ENCODE measurements at regions not wholly inside any gene's neighbourhood (a gene's known extent, or its start where the extent isn't known, plus 50 kb on each side); places are given as distances from the start of the nearest gene placed in this dataset.

DNA sequence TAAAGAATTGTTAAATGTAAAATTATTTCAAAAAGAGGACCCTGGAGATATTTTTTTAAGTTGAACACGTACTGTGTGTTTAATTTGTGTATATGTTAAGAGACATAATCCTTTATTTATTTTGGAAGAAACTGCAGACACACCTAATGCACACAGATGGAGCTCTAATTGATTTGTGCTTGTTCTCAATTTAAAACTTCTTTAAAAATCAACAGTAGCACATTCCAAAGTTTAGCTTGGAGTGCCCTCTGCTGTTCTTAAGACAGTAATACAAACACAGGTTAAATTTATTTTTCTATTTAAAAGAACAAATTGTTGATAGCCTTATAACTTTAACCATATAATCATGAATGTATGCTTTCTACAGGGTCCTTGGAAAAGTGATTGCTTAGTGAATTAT lies 277.6 kb upstream of the ADAMTS16 start:
- peak; percentile 41 for DNase-seq

DNA sequence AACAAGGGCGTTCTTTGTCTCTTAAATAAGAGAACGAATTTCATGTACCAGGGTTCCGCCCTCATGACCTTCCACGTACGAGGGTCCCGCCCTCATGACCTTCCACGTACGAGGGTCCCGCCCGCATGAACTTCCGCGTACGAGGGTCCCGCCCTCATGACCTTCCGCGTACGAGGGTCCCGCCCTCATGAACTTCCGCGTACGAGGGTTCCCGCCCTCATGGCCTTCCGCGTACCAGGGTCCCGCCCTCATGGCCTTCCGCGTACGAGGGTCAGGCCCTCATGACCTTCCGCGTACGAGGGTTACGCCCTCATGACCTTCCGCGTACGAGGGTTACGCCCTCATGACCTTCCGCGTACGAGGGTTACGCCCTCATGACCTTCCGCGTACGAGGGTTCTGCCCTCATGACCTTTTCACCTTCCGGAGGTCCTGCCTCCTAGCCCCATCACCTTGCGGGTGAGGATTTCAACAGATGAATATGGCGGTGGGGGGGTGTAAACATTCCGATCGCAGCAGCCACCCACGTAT lies 273.9 kb upstream of the ADAMTS16 start:
- DNase-seq = no peak

DNA sequence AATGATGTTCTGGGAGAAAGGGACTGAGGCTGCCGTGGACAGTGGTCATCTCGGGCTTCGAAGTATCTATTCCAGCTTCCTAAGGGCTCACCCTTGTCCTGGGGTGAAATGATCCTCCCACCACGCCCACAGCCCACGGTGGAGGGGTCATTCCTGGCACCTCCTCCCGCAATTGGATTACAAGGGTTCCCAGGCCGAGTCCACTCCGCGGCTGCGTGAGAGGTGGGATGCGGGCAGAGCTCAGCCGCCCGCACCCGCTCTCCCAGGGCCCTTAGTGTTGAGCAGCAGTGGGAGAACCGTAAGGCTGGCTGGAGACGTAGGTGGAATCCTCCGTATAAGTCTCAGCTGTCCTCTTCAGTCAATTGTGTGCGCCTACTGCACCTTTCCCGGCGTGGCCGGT lies 273.3 kb upstream of the ADAMTS16 start:
- no peak for DNase-seq

DNA sequence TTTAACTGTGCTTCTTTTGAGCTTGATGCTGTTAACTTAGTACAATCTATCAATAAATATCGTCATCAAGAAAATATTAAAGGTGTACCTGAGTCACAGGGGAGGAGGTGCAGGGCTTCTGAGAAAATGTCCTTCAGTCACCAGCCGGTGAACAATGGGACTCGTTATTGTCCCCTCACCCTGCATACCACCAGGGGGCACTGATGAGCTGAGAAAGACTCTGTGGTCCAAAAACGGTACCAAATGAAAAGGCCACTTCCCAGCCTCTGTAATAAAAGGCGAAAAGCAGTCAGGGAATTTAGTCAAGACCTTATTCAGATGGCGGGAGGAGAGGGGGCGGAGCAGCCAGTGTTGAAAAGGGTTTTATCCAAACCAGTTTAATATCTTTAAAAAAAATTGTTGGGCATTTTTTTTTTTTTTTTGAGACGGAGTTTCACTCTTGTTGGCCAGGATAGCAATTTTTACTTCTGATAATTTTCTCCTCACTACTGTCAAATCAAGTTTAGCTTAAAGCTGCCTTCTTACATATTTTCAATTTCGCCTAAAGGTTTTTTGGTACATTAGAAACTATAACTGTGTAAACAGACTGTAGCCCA lies 271.9 kb upstream of the ADAMTS16 start:
- peak; percentile 25 for DNase-seq

DNA sequence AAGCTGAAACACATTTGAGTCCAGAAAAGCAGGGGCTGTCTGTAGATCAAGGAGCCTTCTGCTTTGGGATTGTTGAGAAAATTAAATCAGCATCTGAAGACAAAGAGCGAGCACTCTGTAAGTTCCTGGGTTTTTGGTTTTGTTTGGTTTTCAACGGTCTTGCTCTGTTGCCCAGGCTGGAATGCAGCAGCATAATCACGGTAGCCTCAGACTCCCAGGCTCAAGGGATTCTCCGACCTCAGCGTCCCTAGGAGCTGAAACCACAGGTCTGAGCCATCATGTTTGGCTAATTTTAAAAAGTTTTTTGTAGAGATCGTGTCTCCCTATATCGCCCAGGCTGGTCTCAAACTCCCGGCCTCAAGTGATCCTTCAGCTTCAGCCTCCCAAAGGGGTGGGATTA lies 266.5 kb upstream of the ADAMTS16 start:
- DNase-seq = no peak

DNA sequence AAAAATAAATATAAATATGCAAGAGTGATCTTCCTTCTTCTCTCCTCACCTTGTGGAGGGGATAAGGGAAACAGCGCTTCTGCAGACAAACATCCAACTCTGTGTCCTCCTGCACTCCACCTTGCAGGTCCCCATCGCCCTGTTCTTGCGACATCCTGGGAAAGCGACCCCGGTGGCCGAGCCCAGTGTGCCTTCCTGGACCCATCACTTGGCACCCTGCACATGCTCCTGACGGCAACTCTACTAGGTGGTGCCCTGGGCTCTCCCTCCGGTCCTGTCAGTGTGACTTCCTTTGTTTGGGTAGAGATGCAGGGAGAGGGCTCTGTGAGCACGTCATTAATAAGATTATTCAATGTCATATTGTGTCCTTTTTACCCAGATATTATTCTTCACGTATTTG lies 266.0 kb upstream of the ADAMTS16 start:
- no peak for DNase-seq

DNA sequence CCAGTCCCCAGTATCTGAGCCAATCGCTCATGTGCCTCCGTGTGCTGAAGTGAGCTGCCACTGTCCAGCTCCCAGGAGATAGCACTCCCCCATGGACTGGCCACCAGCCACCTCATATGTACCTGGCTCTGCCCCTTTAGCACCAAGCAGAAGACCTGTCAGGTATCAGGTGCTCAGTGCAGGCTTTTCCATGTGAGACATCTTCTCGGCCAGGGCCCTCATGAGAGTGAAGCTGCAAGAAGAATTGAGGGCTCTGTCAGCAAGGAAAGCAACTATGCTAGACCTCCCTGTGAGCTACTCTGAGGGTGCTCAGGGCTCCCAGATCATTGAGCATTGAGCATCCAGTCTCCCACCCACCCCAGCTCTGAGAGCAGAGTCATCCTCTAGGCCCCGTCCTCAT lies 264.2 kb upstream of the ADAMTS16 start:
- DNase-seq = no peak

DNA sequence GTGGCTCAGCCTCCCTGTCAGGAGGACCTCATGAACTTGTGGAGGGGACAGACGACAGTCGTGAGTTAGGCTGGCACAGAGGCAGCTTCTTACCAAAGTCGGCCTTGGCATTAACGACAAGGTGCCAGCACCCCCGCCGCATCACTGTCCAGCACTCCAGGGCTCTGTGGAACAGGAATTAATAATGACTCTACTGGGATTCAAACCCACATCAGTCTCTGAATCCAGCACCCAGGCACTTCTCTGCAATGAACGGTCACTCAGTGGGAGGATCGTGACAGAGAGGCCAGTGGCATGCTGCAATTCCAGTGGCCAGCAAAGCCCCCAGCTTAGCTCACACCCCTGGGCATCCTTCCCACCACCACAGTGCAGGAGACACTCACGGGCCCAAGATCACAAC lies 263.3 kb upstream of the ADAMTS16 start:
- no peak for DNase-seq

DNA sequence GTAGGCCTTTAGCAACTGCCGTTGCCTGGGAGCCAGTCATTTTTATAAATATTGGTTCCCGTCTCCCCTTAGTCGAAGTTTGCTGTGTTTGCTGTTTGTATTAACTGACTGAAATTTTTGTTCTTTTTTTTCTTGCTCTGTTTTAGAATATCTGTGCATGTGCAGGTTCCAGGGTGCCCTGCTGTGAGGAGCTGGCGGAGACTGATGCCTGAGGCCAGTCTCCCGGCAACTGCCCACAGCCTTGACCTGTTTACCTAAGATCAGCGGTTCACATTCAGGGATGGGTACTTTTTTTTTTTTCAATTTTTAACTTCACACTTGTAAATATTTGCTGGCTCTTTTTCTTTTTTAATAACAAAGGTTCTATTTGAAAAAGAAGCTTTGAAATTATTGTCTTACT lies 262.6 kb upstream of the ADAMTS16 start:
- DNase-seq = no peak

DNA sequence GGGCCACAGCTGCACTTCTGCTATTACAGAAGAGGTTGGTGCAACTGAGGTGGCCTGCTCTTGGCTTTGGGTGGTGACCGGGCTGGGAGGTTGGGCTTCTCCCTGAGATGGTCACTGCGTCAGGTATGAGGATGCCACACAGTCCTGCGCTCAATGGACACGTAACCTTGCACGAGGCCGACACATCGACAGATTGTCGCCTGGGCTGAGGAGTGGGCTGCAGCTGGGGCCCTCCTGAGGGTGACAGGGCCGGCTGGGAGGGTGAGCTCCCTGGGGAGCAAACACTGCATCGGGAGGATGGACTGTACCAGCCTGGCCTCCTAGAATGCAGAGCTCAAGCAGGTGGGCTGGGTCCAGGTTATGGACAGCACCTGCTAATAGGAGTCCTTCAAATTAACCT lies 261.1 kb upstream of the ADAMTS16 start:
- DNase-seq = no peak

DNA sequence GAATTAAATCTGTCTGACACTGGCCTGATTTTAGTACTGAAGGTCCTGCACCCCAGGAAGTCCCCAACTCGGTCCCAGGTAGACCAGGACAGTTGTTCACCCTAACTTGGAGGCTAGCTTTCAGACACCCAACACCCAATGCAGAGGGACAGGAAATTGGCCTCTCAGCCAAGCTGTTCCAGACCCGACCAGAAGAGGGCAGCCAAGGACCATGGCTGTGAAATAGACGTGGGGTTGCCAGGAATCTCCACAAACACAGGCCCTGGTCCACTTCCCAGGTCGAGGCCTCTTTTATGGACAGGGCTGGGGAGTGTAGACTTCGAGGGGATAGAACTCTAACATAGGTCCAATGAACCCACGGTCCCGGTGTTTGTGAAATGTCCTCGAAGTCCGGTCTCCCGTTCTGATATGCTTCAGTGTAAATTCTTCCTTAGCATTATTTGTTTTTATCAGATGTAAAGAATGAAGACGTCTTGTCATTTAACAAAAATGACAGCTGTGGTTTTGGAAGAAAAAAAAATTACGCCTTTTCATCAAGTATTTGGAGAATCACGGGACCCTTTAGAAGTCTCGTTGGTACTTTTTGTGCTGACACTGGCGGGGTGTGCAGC lies 260.3 kb upstream of the ADAMTS16 start:
- DNase-seq = peak; percentile 60

DNA sequence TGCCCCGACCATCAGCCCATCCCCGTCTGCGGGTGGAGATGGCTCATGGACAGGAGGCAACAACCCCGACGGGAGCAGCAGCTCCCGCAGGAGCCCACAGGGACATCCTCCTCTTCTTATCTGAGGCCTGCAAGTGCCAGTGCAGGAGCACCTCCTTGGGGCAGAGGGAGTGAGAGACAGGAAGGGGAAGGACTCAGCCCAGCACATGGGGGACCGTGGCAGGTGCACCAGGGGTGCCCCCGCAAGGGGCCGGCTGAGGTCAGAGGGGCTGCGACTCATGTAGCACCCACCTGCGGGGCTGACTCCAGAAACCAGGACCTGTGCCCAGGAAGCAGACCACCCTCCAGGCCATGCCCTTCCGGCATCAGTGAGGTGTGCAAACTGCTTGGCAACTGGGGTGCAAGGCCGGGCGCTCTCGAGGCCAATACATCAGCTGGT lies 259.8 kb upstream of the ADAMTS16 start:
- no peak for DNase-seq

DNA sequence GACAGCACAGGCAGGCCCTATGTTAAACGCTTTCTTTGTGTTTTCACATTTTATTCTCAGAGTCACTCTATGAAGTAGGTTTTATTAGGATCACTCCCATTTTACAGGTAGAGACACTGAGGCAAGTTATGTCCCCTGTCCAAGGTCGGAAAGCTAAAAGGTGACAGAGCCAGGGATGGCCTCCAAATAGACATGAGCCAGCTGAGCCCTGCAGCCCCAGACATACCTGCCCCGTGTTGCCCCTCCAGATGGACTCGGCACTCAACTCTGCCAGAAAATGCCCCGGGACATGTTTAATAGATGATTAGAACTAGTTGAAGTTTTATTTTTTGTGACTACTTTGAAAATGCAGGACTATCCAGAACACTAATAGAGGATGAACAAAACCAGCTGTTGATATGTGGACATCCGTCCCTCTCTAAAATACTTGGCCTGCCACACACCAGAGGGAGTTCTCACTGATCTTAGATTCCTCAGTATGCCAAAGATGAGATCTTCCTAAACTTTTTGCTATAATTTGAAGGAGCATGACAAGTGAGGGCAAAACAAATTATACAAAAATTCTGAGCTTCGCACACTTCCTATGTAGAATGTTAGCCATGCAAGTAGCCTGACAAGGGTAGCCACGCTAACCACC lies 258.6 kb upstream of the ADAMTS16 start:
- DNase-seq = no peak

DNA sequence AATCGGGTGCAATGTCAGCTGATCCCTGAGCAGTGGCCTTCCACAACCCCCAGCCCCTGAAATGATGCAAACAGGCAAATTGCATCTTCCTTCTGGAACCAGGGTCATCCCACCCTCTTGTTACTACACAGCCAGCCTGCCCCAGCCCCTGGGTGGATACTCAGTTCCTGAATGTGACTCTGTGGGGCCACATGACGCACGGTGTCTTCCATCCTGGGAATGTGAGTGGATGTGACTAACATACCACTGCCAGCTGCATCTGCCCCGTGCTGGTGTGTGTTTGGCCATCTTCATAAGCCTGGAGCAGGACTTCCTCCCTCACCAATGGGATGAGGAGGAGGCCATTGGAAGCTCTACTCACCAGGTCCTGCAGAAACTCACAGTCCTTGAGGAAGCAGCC lies 257.9 kb upstream of the ADAMTS16 start:
- no peak for DNase-seq

DNA sequence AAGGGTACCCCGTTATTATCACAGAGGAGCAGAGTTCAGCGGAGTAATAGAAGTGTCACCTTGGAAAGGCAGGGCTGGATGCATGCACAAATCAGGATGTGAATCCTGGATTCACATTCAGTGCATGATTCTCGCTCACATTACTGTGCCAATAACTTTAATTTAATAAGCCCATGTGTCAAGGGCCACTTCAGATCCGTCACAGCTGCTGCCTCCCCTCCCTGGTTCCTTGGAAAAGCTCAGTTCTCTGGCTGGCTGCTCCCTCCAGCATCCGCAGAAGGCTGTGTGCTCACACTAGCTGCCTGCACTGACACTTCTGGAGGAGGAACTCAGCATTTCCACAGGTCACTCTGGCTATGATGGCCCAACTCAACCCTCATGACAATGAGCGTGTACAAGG lies 256.8 kb upstream of the ADAMTS16 start:
- DNase-seq = no peak

DNA sequence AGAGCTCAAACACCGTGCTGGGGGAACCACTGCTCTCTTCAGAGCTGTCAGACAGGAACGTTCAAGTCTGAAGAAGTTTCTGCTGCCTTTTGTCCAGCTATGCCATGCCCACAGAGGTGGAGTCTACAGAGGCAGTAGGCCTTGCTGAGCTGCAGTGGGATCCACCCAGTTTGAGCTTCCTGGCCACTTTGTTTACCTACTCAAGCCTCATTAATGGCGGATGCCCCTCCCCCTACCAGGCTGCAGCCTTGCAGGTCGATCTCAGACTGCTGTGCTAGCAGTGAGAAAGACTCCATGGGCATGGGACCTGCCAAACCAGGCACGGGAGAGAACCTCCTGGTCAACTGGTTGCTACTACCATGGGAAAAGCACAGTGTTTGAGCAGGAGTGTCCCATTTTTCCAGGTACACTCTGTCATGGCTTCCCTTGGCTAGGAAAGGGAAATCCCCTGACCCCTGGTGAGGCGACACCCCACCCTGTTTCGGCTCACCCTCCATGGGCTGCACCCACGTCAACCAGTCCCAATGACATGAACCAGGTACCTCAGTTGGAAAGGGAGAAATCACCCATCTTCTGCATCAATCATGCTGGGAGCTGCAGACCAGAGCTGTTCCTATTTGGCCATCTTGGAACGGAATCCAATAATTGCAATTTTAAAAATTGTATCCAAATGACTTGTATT lies 246.9 kb upstream of the ADAMTS16 start:
- DNase-seq = no peak

DNA sequence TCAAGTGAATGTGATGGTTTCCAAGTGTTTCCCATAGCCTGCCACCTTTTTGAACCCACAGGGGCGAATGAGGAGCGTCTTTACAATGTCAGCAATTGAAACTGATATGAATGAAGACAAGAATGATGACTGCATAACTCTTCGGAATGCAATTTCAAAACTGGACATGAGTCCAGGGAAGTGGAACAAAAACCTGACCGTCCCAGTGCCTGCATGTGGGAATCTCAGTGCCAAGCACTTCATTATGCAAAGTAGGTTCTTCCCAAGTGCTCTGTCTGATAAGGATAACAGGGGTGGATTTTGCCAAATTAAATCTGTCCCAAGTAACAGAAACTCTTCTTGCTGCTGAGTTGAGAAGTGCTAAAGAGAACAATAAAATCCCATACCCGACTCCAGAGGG lies 243.8 kb upstream of the ADAMTS16 start:
- DNase-seq = no peak

DNA sequence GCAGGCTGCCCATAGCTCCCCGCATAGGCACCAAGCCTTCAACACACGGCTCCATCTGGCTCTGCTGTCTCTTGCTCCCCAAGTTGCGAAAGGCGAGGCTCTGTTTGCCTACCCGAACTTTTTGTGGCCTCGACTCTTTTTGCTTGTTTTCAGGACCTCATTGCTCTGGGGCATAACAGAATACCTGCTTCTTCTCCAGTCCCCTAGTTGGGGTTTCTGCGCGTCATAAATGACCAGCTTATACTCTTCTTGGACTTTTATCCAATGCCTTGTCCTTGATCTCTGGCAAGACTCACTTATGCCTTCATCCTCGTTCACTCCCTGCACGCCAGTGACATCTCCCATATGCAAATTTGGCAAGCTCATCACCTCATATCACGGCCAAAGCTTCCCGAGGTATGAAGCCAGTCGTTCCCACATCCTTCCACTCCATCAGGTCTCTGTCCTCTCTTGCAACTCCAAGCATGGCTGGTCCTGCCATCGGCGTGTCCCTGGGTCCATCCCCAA lies 238.8 kb upstream of the ADAMTS16 start:
- no peak for DNase-seq

DNA sequence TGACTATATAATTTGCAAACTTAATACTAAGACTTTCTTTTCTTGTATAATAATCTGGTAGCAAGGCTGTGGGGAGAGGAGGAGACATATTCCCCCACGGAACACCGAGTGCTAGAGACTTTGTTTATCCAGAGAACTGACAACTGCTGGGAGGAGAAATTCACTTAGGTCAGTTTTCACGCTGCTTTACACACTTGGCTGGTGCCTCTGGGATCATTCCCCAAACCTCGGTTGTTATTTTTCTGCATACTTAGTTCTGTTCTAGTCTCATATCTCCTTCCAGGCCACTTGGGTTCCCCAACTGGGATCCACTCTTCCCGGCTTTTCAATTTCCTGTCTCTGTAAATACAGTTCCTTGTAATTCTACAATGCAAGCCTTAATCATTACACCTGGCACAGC lies 238.2 kb upstream of the ADAMTS16 start:
- no peak for DNase-seq

DNA sequence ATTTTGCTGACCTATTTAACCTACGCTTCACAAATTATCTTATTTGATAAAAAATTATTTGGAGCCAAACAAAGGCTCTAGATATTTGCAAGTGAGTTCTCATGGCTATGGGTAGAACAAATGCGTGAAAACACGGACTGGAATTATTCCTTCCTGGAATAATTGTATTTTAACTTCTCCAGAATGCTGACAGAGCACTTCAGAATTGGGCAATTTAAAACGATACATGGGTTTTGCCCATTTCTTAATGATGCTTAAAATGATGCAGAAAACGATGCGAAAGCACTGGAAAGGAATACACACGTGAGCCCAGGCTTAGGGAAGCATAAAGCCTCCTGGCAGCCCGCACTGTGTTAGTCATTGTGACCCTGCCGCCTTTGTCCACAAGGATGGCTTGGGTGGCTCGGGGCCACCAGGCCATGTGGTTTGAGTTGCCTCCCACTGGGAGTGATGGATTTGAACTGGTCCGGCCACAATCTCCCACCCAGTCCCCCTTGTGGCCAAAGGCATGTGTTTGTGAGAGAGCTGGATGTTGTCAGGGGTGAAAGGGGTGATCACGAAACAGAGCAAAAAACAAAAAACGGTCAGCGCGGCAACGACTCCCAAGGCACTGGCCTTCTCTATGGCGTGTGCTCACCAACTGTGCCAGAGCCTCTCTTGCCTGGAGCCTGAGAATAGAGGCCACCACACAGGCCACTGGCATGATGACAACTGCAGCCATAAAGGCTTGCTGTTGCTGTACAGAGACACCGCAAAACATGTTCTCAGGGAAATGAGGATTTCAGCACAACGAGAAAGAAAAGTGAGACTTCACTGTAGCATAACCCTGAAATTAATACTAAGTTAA lies 234.2 kb upstream of the ADAMTS16 start:
- no peak for DNase-seq

DNA sequence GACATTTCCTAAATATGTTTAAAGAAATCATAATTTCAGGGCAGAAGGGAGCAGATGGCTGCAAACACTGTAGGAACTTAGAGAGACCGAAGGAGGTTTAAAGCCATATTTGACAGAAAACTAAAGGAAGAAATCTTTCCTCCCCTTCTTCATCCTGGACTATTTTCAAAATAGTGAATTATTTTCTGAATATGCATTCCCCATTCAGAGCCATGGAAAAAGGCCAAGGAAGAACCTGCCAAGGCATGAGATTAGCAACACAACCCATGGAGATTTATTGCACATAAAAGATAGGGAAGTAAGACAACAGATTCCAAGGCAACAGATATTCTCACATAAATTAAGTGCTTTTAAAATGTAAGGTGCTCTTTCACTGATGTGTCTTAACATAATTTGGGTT lies 233.3 kb upstream of the ADAMTS16 start:
- no peak for DNase-seq

DNA sequence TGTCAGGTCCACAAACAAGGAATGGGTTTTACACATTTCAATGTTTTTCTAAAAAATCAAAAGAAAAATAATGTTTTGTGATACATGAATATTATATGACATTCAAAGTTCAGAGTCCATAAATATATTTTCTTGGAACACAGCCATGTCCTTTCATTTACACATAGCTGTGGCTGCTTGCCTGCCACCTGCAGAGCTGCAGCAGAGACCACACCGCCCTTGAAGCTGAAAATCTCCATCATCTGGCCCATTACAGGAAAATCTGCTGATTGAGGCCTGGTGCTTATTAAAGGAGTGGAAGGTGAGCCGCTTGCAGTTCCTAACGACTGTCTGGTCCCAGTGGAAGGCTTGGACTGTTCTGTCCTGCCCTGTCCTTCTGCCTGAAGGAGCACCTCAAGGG lies 232.6 kb upstream of the ADAMTS16 start:
- DNase-seq = no peak

DNA sequence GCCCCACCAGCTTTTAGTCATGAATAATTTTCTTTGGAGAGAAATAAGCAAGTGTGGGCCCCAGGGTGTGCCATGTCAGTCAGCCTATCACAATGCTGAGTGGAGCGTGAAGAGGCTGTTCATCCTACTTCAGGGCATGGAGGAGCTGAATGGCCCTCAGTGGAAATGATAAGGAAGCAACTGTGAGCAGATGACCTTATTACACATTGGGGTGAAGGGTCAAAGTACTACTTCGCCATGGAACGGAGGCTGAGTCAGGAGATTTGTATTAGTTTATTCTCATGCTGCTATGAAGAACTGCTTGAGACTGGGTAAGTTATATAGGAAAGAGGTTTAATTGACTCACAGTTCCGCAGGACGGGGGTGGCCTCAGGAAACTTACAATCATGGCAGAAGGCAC lies 231.0 kb upstream of the ADAMTS16 start:
- no peak for DNase-seq
